ENCODE measurements at regions not wholly inside any gene's neighbourhood (a gene's known extent, or its start where the extent isn't known, plus 50 kb on each side); places are given as distances from the start of the nearest gene placed in this dataset.

DNA sequence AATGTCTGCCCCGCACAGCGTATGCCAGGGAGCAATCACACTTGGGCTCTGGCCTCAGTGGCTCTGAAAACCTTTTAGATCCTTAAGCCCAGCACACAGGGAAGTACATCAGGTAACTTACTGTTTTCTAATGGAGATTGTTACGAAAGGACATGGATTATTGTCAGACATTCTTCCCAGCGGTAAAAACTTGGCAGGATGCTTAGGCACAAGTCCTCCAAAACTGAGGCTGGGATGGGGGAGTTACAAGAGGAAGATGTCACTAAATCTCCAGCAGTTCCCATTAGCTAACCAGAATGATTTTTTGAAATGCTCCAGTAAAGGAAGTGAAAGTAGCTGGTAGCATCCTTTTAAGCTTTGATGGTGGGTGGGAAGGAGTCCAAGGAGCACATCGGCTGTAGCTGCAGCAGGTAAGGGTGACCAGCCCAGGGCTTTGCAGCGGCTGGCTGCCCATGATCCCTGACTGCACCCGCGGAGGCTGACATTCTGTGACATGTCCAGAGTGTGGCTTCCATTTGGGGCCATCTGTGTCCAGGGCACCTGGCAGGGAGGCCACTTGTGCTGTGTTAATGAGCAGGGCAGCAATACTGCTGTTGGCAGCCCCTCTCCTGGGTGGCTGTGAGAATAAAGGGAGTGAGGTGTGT is 165.8 kb downstream of the GADD45G start:
- DNase-seq (ENCODE audit: low read depth): no peak

DNA sequence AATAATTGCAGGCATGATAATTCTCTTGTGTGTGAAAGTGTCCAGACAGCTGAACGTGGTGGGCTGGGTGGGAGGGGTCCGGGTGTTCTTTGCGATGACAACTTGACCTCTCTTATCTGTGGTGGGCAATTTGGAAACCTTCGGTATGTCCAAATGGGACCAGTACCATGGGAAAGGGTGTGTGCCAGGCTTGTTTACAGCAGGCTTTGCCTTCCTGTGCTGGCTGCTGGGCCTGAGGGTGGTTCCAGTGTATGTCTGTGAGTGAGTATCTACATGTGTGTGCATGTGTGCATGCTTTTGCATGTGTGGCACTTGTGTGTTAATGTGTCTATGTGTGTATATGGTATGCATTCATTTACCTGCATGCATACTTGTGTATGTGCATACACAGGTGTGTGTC is 166.4 kb downstream of the GADD45G start:
- no peak for DNase-seq (ENCODE audit: low read depth)

DNA sequence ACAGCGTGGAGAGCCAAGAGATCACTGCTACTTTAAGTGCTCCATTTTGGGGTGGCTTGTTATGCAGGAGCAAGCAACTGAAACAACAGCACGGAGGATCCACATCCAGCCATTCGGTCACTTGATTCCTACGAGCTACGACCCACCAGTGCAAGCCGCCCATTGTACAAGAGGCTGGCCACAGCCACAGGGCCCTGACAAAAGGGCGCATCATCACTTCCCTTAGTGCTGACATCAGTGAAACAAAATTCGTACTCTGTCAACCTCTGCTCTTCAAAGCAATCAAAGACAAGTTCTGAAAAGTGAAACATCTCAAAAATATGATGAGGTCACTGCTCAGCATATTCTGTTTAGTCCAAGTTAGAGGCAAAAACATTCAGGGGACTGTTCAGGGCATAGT is 168.4 kb downstream of the GADD45G start:
- DNase-seq (ENCODE audit: low read depth): no peak

DNA sequence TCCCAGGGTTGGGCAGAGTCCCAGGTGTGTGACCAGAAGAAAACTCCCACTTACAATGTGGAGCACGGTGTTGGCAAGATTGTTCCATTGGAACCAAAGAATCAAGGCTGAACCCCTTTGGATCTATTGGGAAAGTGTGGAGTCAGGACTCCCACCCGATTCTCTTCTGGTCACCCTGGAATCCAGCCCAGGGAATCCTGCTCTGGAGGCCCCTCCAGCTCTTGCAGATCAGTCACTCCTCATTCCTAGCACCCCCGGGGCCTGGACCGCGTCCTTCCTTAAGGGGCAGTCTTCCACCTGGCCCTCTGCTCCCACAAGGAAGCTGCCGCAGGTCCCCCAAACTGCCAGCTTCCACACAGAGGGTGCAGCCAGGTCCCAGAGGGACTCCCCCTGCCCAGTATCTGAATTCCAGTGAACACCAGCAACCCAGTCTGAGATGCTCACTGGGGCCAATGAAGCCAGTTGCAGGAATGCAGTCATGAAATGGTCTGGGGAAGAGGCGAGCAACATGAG is 170.1 kb downstream of the GADD45G start:
- DNase-seq (ENCODE audit: low read depth): no peak

- DNase-seq (ENCODE audit: low read depth): no peak
These were observed 170.8 kb downstream of the GADD45G start for GRCh38 chr9:89775641-89776040.

DNA sequence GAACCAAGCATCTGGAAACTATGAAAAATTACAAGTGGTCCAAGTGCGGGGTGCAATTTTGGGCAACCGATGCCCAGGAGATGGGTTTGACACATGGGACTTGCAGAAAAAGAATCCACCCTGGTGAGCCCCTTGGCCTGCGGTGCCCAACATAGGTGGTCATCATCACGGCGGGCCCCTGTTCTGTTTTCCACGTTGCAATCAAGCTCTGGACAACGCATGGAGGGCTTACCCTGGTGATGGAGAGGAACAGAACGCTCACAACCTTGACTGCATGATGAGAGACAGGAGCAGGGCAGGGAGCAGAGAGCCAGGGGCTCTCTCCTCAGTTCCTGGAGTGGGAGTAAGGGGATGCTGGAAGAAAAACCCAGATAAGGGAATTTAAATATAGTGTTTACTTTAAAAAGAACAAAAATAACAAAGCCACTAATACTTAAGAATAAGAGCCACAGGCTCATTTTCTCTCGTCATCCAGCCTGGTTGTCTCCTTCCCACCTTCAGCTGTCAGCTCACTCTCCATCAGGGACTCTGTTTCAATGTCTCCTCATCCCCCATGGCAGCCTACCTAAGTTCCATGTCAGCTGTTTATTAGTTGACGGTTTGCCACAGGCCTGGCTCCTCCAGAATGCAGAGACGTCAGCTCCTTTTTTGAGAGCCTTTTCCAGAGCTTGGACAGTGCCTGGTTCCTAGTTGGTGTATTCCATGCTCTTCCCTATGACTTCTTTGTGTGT is 172.1 kb downstream of the GADD45G start:
- DNase-seq (ENCODE audit: low read depth): no peak

DNA sequence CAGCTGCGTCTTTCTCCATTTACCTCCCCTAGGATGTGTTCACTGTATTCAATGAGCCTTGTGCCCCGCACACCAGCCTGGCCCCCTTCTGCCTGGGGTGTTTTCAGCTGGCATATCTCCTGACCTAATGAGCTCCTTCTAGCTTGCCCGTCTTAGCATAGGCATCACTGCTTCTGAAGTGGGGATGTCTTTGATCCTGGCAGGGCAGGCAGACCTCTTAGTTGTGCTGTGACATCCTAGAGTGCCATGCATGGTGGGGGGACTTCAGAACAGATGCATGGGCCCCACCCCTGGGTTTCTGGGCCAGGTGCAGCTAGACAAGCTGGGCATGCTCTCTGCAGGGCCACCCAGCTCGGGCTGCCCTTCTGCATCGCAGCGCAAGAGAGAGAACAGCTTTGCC is 172.7 kb downstream of the GADD45G start:
- no peak for DNase-seq (ENCODE audit: low read depth)

DNA sequence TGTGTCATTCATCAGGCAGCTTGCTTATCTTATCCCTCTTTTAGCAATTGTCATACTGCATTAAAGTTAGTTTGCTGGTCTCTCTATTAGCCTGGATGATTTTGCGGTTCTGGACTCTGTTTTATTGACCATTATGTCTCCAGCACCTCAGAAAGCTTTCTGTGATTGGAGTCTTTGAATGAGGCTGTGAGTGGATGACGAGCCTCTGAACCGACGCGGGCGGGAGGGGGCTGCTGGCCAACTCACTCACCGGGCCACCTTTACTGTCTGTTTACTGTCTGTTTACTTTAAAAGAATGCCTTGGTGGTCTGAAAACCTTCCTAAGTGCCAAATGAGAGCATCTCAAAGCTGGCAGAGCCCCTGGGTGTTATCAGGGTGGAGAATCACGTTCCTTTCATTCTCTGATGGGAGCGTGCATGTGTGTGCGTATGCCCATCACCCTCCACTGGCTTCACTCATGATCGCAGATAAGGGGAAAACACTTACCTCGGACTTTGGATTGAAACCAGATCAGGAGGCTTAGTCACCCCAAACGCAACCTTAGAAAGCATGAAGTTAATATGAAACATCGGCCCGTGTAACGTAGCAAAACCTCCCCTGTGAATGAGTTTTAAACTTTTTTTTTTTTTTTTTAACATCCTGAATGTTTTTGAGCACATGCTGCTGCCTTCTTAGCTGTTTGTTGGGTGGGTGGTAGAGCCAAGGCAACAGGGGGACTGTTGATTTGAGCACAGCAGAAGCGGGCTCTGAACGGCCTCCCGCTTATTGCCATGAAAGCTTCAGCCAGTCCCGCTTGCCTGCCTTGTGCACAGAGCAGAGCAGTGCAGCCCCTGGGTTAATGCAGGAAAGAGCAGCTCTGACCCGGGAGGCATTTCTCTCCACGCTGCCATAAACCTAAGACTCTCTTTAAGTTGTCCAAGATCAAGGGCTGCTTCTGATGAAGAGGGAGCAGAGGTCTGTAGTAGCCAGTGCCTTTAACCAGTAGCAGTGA is 173.6 kb downstream of the GADD45G start:
- DNase-seq (ENCODE audit: low read depth): no peak

- no peak for DNase-seq (ENCODE audit: low read depth)
These were observed 174.8 kb downstream of the GADD45G start for GRCh38 chr9:89779405-89780203.

GRCh38 chr9:89780959-89781358 is 176.1 kb downstream of the GADD45G start:
- no peak for DNase-seq (ENCODE audit: low read depth)

DNA sequence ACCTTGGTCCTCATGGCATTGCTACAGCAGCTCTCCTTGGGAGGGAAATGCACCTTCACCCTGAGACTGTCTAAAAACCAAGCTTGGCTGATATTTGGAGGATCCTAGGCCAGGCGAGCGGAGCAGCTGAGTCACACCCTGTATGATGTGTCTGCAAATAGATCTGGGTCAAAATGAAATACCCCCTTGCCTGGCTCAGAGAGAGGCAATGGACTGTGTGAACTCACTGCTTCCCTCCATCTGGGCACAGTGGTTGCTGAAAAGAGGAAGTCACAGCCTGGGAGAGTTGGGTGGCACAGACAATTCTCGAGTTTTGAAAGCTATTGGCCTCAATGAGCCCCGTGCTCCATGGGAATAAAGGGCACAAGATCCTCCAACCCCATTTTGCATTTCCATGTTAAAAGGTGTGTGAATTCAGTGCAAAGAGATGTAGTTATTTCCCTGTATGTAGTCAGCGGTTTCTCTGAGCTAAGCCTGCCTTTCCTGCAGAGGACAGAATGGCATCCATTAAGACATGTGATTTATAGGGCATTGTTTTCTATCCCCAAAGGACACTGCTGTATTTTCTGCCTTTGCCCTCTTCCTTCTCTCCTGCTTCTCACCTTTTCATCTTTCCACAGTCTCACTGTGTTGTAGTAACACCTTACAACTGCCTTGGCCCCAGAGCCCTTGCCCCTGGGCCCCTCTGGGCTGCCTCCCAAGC is 177.2 kb downstream of the GADD45G start:
- no peak for DNase-seq (ENCODE audit: low read depth)

GRCh38 chr9:89786655-89787054 is 181.8 kb downstream of the GADD45G start:
- DNase-seq (ENCODE audit: low read depth): no peak

GRCh38 chr9:89787595-89787994 is 182.8 kb downstream of the GADD45G start:
- DNase-seq (ENCODE audit: low read depth): no peak

- no peak for DNase-seq (ENCODE audit: low read depth)
These were observed 183.6 kb downstream of the GADD45G start for GRCh38 chr9:89788434-89788833.

DNA sequence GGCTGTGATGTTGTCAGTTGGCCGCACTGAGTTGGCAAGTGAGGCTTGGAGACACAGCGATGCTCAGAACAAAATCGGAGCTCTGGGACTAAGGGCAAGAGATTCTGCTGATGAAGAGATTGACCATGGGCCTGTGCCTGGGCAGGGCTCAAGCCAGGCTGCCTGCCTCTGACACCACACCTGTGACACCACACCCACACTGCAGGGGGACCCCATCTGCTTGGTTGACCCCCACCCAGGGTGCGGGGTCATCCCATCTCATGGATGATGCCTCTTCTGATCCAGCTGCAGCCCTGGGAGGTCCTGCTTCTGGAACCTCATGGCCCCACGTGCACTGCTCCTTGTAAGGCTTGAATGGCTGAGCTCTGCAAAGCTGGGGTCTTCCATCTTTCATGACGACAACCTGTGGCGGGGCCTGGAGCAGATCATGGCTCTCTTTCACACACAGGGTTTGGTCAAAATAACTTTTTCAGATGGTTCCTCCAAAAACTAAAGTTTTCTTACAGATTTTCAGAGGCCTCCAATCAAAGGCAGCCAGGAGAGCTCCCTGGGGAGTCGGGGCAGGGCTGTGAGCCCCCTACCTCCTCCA is 185.2 kb downstream of the GADD45G start:
- no peak for DNase-seq (ENCODE audit: low read depth)

DNA sequence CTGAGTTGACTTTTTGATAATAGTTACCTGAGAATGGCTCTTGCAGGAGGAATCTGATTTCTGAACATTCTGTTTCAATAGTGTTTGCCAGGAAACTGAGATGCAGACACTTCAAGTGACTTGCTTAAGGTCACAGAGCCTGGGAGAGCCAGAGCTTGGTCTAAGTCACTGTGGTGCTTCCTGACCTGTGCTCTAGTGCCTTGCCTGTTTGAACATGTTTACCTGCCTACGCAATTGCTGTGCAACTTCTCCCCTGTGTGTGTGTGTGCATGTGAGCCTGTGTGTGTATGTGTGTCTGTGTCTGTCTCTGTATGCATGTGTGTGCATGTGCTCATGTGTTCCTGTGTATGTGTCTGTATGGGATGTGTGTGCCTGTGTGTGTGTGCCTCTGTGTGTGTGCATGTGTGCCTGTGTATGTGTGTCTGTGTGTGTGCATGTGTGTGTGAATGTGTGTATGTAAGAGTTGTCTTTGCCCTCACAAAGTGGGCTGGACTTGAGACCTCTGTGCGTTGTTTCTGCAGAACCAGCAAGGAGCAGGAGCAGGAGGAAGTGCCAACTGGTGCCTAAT is 185.8 kb downstream of the GADD45G start:
- no peak for DNase-seq (ENCODE audit: low read depth)

- no peak for DNase-seq (ENCODE audit: low read depth)
These were observed 186.9 kb downstream of the GADD45G start for GRCh38 chr9:89791754-89792153.

- no peak for DNase-seq (ENCODE audit: low read depth)
These were observed 187.6 kb downstream of the GADD45G start for GRCh38 chr9:89792189-89793123.

- no peak for DNase-seq (ENCODE audit: low read depth)
These were observed 188.3 kb downstream of the GADD45G start for GRCh38 chr9:89793124-89793495.

All from GM04503 (cell line).